SKM-1 (cell line): ENCODE measurements at regions not wholly inside any gene's neighbourhood (a gene's known extent, or its start where the extent isn't known, plus 50 kb on each side); places are given as distances from the start of the nearest gene placed in this dataset.
A peak's percentile ranks its signal among the peaks of the same experiment; 100 is the strongest.
"Not testable (repeated sequence)": the region's sequence is repeated elsewhere in the genome, so short reads cannot be mapped to it uniquely, and the experiment has no call there.

ENCODE experiments used
- DNase-seq: peaks from one replicate; lab custom pipeline; 2025; ENCODE audit not compliant: unreplicated experiment; lab: John Stamatoyannopoulos, UW

- DNase-seq, result no peak
These were observed 268.0 kb upstream of the PROK2 start for GRCh38 chr3:72052841-72053409.

DNA sequence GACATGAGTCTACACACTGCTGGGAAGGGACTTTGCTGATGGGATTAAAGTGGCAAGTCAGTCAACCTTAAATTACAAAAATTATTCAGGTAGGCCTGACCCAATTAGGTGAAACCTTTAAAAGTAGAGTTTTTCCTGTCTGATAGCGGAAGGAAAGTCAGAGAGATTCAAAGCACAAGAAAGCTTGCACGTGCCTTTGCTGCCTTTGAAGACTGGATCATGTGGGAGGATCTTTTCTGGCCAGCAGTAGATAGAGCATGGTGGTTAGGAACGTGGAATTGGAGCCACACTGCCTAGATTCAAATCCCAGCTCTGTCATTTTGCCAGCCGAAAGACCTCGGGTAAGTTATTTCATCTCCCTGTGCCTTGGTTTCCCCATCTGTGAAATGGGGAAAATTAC, 265.8 kb upstream of the PROK2 start:
- no peak for DNase-seq

- DNase-seq, result no peak
These were observed 265.2 kb upstream of the PROK2 start for GRCh38 chr3:72050048-72050632.

DNA sequence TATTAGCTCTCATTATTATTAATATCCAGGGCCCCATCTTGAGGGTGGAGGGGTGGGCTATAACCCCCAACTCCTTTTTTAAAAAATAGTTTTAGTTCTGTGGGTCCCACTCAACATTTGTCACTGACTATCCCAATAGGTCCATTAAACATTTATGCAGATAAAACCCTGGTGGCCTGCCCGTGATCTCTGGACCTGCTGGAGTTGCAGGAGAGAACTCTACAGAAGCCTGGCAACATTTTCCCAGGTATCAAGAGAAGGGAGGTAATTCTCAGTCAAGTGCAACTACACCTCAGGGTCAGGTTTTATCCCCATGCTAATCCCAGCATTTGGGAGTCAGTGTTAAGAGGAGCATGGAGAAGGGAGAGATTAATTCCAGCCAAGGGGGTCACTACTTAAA, 264.4 kb upstream of the PROK2 start:
- no peak for DNase-seq

DNA sequence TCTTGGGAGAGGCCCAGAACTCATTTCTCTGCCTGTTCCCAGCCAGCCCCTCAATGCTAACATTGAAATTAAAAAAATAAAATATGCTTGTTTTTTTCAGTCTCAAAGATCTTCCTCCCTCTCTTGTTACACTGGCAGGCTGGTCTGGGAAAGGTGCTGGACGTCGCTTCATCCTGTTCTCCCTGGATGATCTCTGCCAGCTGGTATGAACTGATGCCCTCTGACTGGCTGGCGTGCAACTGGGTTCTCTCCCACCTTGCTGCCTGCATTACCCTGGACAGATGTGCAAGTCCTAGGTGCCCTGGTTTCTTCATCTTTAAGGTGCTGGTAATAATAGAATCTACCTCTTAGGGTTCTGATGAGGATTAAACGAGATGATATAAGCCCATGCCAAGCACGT, 263.9 kb upstream of the PROK2 start:
- no peak for DNase-seq

DNA sequence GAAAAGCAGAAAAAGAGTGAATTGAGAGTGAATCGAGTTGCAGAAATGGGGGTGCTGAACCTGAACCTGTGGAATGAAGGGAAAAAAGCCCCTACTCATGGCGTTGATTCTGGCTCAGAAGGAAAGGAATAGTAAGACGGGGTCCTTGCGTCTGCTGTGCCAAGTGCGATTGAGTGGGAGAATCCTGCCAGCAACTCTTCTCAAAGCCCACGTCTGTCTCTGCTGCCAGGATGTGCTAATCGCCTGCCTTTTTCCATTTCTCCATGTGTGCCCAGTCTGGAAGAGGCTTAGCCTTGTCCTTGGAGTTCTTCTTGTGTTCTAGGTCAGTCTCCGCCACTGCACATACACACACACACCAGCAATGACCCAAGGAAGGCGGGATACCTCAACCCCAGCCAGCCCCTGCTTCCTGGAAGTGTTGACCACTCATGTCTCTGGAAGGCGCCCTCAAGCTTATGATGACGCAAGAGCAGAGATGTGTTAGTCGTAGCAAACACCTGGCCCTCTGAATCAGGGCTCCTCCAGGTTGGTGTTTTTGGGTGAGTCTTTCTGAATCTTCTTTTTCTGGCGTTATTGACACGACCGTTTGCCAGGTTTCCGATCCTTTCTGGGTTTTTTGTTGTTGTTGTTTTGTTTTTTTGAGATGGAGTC, 262.4 kb upstream of the PROK2 start:
- no peak for DNase-seq

GRCh38 chr3:72044231-72044855, 259.4 kb upstream of the PROK2 start:
- DNase-seq, result no peak

DNA sequence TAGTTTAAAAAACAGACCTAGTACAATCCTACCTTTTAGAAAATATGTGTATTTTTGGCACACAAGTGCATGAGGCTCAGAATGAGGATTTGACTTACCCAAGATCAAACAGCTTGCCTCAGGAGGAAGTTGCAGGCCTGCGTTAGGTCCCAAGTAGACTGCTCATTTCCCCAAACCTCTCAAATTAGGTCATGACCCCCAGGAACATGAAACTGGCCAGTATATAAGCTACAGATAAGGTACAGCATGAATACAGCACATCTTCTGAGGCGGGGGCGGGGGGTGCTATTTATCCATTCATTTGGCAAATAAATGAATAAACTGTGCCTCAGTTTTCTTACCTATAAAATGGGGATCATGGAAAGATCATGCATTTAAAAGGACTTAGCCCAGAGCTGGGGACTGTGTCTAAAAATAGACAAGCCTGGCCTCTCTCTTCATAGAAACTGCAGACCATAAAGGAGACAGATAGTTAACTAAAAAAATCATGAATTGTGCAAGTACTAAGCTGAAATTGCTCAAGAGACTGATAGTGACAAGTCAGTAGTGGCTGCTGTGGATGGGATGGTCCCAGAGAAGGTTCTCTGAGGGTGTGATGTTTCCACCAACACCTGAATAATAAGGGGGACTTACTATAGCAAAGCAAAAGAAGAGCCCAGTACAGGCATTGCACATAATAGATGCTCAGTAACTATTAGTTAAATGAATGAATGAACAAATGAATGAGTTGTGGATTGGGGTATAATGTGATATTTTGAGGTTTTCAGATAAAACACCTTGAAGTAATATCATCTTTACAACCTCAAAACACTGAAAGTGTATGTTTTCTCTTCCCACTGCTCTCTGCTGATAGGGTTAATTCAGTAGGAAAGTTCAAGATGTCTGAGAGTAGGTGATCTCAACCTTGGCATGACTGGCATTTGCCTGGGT, 258.5 kb upstream of the PROK2 start:
- peak; percentile 87 for DNase-seq

GRCh38 chr3:72042397-72043203, 257.7 kb upstream of the PROK2 start:
- DNase-seq, result no peak

DNA sequence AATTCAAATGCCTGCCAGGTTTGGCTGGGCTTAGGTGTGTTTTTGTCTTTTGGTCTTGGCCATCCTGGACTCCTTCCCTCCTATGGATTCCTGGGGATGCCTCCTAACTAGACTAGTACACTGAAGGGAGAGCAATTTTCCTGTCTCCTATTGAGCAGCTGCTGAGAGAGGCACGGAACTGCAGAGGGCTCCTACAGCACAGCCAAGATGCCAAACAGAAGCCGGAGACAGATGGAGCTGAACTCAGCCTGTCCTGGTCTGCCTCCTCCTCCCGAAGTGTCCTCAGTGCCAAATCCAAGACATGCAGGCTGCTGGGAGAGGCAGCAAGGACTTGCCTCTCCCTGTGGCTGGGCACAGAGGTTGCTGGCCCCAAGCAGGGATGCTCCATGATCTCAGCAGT, 256.6 kb upstream of the PROK2 start:
- no peak for DNase-seq

- no peak for DNase-seq
These were observed 256.1 kb upstream of the PROK2 start for GRCh38 chr3:72041076-72041475.

DNA sequence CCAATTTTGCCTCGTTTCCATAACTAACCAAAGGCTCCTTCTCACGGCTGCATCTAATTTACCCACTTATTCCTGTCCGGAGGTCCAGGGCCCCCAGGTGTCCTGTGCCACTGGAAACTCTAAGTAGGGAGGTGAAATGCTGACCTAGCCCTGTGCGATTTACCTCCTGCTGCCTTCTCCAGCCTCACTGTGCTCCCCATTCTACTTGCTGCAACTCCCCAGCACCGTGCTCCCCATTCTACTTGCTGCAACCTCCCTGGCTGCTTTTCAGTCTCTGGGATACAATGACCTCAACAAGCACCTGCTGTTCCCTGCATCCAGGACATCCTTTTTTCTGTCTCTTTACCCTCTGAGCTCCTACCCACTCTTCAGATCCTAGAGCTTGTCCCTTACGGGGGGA, 254.7 kb upstream of the PROK2 start:
- DNase-seq, result no peak

DNA sequence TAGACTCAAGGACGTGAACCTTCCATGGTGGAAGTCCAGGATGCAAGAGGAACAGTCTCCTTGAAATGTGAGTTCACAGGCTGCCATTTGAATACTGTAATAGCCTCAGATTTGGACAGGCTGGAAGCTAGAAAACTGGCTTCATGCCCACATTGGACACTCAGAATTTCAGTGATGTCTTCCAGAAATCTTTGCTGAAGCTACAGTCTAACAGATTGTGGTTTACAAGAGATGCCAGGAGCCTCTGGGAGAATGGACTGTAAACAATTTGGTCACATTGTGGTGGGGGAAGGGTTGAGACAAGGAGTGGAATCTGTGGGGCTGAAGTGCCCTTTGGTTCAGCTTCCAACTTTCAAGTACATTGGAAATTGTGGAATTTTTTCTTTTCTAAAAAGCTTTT, 252.0 kb upstream of the PROK2 start:
- no peak for DNase-seq

- DNase-seq, result no peak
These were observed 250.7 kb upstream of the PROK2 start for GRCh38 chr3:72035606-72036005.

DNA sequence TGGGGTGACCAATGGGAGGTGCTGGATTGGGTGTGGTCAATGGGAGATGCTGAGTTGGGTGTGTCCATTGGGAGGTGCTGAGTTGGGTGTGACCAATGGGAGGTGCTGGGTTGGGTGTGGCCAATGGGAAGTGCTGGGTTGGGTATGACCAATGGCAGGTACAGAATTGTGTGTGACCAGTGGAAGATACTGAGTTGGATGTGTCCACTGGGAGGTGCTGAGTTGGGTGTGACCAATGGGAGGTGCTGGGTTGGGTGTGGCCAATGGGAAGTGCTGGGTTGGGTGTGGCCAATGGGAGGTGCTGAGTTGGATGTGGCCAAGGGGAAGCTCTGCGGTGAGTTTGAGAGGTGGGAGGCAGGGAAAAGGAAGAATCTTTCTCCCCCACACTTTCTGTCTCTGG, 250.0 kb upstream of the PROK2 start:
- no peak for DNase-seq

DNA sequence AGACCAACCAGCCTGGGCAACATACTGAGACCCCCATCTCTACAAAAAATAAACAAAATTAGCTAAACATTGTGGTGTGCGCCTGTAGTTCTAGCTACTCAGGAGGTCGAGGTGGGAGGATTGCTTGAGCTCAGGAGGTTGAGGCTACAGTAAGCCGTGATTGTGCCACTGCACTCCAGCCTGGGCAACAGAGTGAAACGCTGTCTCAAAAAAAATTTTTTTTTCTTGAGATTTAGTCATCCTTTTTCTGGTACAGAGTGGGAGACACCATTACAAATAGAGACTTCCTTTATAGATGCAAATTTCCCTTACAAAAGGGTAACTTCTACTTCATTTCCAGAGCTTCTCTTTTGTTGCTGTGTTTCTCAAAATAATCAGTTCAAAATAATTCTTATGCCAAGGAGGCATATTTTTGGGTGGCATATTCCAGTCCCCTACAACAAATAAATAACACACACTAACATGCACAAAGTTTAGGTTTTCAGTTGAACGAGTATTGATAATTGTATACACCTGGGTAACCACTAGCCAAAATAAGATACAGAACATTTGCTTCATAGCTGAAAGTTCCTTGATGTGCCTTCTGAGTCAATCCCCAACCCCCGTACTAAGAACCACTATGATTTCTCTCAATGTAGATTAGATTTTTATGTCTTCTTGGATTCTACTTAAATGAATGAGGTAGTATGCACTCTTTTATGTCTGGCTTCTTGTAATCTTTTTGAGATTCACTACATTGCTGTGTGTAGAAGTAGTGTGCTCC, 248.9 kb upstream of the PROK2 start:
- DNase-seq, result no peak

DNA sequence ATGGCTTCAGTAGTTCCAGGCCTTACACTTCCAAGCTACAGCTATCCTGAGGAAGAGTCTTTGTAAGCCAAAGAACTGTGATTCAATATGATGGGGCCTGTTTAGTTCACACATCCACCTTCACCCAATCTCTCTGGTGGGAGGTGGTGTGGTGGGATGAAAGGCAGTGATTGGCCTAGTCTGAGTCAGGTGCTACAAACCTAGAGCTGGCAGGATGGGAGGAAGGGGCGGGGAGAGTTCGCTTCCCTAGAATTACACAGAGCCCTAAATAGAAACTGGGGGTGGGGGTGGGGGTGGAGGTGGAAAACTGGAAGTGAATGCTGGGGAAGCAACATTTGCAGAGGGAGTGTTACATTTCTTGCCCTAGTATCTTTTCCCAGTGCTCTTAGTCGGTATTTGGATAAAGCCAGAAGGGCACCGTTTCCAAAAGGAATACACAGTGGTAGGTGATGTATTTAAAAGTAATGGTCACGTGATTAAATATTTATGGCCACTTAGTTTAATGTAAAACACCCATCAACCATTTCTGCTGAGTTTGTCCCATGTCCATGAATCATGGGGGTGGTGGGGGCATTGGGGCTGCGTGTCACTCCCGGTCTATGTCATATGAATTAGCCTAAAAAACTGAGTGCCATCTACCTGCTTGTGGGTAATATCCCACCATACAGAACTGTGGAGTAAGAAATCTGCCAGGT, 247.6 kb upstream of the PROK2 start:
- DNase-seq, result no peak

GRCh38 chr3:72031581-72031980, 246.6 kb upstream of the PROK2 start:
- DNase-seq, result peak; percentile 47

DNA sequence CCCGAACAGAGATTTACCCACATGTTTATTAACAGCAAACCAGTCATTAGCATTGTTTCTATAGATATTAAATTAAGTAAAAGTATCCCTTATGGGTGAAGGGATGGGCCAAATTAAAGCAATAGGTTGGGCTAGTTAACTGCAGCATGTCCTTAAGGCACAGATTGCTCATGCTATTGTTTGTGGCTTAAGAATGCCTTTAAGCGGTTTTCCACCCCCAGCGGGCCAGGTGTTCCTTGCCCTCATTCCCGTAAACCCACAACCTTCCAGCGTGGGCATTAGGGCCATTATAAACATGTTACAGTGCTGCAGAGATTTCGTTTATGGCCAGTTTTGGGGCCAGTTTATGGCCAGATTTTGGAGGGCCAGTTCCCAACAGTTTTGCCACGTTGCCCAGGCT, 245.3 kb upstream of the PROK2 start:
- not testable (repeated sequence) for DNase-seq
